ENCODE measurements at regions not wholly inside any gene's neighbourhood (a gene's known extent, or its start where the extent isn't known, plus 50 kb on each side); places are given as distances from the start of the nearest gene placed in this dataset.

DNA sequence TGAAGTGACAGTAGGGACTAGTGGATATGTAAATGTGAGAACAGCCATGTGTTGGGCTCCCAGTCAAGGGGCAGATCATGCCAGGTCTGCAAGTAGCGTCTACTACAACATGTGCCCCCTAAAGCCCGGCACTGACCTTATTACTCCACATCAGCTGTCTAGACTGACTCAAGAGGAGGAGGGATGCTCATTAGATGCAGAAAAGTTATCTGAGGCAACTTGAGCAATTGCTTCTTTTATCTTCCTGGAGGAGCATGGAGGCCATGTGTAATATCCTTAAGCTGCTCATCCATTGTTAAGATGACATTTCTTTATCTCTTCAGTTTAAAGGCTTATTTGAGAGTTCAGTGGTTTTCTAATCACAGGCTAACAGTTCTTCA, 404.7 kb upstream of the FLRT2 start:
- Mint-ChIP-seq H3K4me1 (ENCODE audit: low read depth) (no peaks in the 10 kb centered on the region), H3K36me3 (ENCODE audit: low read depth) (no peaks in the 10 kb centered on the region), H3K4me3 (no peak overlapping the region), H3K27me3 (no peaks in the 10 kb centered on the region), H3K27ac (no peak overlapping the region), H3K9me3 (peaks cover 8% of the 10 kb centered on the region)
- no peaks in the 10 kb centered on the region for H3K36me3 ChIP-seq (ENCODE audit: insufficient read depth, low read length)
- ATAC-seq (ENCODE audit: poor library complexity): no peak
- peaks cover 0 to 4% of the 10 kb centered on the region in 2 experiments for H3K9me3 ChIP-seq (ENCODE audit: control insufficient read depth in 1 of 2, insufficient read depth in 1 of 2, low read length in 2 of 2)
- H3K4me3 ChIP-seq (ENCODE audit: low read length): no peak overlapping the region
- no peaks in the 10 kb centered on the region for H3K4me1 ChIP-seq (ENCODE audit: insufficient read depth, low read length)
- TF ChIP-seq CTCF (IDR thresholded peaks at IDR 0.05): no peak
- H3K27ac ChIP-seq (ENCODE audit: low read depth in 1 of 2, low read length in 2 of 2): no peak overlapping the region
- DNase-seq: no peak
- ChIA-PET POLR2A (no interaction called here), CTCF (no interaction called here)
- H3K27me3 ChIP-seq (ENCODE audit: control insufficient read depth in 1 of 2, insufficient read depth in 2 of 2, low read length in 2 of 2): no peaks in the 10 kb centered on the region
- intact Hi-C loops (cut with DNase I, micrococcal nuclease): no loop called here

DNA sequence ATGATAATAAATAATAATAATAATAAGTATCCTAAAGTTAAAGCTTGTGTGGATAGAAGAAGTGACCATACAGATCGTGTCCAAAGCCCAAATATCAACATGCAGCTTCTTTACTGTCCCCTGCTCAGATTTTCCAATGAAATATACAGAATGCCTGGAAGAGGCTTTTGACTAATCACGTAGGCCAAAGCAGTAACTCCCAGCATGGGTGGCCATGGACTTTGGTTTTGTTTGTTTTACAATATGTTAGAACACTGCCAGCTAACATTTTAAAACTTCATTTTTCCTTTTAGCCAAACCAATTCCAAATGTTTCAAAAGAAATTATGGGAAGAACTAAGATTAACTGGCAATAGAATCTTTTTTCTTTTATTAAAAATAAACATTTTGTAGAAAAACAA, 400.0 kb upstream of the FLRT2 start:
- Histone ChIP-seq H3K27ac (ENCODE audit: low read depth in 1 of 2, low read length in 2 of 2) (no peak overlapping the region), H3K4me1 (ENCODE audit: insufficient read depth, low read length) (no peaks in the 10 kb centered on the region), H3K27me3 (ENCODE audit: control insufficient read depth in 1 of 2, insufficient read depth in 2 of 2, low read length in 2 of 2) (no peaks in the 10 kb centered on the region), H3K4me3 (ENCODE audit: low read length) (no peak overlapping the region), H3K36me3 (ENCODE audit: insufficient read depth, low read length) (no peaks in the 10 kb centered on the region), H3K9me3 (ENCODE audit: control insufficient read depth in 1 of 2, insufficient read depth in 1 of 2, low read length in 2 of 2) (peaks cover 2 to 3% of the 10 kb centered on the region in 2 experiments)
- Mint-ChIP-seq H3K9me3 (peaks cover 8% of the 10 kb centered on the region), H3K4me3 (no peak overlapping the region), H3K27ac (no peak overlapping the region), H3K4me1 (ENCODE audit: low read depth) (no peaks in the 10 kb centered on the region), H3K36me3 (ENCODE audit: low read depth) (no peaks in the 10 kb centered on the region), H3K27me3 (no peaks in the 10 kb centered on the region)
- no peak for TF ChIP-seq CTCF (IDR thresholded peaks at IDR 0.05)
- DNase-seq: no peak
- no peak for ATAC-seq (ENCODE audit: poor library complexity)
- CTCF ChIA-PET: no interaction called here
- intact Hi-C loops (cut with DNase I, micrococcal nuclease): no loop called here
- POLR2A ChIA-PET: no interaction called here

GRCh38 chr14:85131226-85131922, 398.6 kb upstream of the FLRT2 start:
- ATAC-seq (ENCODE audit: poor library complexity): no peak
- Histone ChIP-seq H3K27me3 (ENCODE audit: control insufficient read depth in 1 of 2, insufficient read depth in 2 of 2, low read length in 2 of 2) (no peaks in the 10 kb centered on the region), H3K36me3 (ENCODE audit: insufficient read depth, low read length) (no peaks in the 10 kb centered on the region), H3K9me3 (ENCODE audit: control insufficient read depth in 1 of 2, insufficient read depth in 1 of 2, low read length in 2 of 2) (peaks cover 0 to 3% of the 10 kb centered on the region in 2 experiments), H3K4me3 (ENCODE audit: low read length) (no peak overlapping the region), H3K4me1 (ENCODE audit: insufficient read depth, low read length) (no peaks in the 10 kb centered on the region), H3K27ac (ENCODE audit: low read depth in 1 of 2, low read length in 2 of 2) (no peak overlapping the region)
- Mint-ChIP-seq H3K27ac (no peak overlapping the region), H3K27me3 (no peaks in the 10 kb centered on the region), H3K9me3 (peaks cover 8% of the 10 kb centered on the region), H3K4me3 (no peak overlapping the region), H3K36me3 (ENCODE audit: low read depth) (no peaks in the 10 kb centered on the region), H3K4me1 (ENCODE audit: low read depth) (no peaks in the 10 kb centered on the region)
- no peak for DNase-seq
- CTCF ChIA-PET: no interaction called here
- POLR2A ChIA-PET: no interaction called here
- TF ChIP-seq CTCF (IDR thresholded peaks at IDR 0.05): no peak
- intact Hi-C loops (cut with DNase I, micrococcal nuclease): no loop called here

Data from CD4-positive, alpha-beta T cell (primary cell).